Large intestine (tissue), 3 donors: ENCODE measurements at regions not wholly inside any gene's neighbourhood (a gene's known extent, or its start where the extent isn't known, plus 50 kb on each side); places are given as distances from the start of the nearest gene placed in this dataset.
"Not testable (repeated sequence)": the region's sequence is repeated elsewhere in the genome, so short reads cannot be mapped to it uniquely, and the experiment has no call there.

Experiments
- DNase-seq, 2 donors: peaks; one replicate each; pipeline versions ENCODE4 v3.0.0 to v3.0.0-alpha.2; 2013
- H3K27ac ChIP-seq: one replicate; pipeline ENCODE4 v1.5.1; 2013; ENCODE audit warnings: low read length
- H3K27me3 ChIP-seq: 2 replicates; pipeline ENCODE4 v1.6.1; 2013; ENCODE audit warnings: low read length; ENCODE audit not compliant: control insufficient read depth, insufficient read depth
- H3K36me3 ChIP-seq: 2 replicates; pipeline ENCODE4 v1.6.1; 2013; ENCODE audit warnings: low read length; ENCODE audit not compliant: control insufficient read depth, insufficient read depth
- H3K4me1 ChIP-seq: one replicate; pipeline ENCODE4 v1.6.1; 2013; ENCODE audit warnings: low read length; ENCODE audit not compliant: control insufficient read depth, insufficient read depth
- H3K4me3 ChIP-seq: one replicate; pipeline ENCODE4 v1.5.1; 2013; ENCODE audit warnings: low read length
- H3K9me3 ChIP-seq: one replicate; pipeline ENCODE4 v1.6.1; 2013; ENCODE audit warnings: mild to moderate bottlenecking, low read depth, low read length, moderate library complexity; ENCODE audit not compliant: control insufficient read depth
- WGBS: methylation state at CpG from one replicate; pipeline ENCODE4 v1.1.5; 2013; ENCODE audit warnings: low lambda C conversion rate; ENCODE audit not compliant: insufficient coverage; 5-methylcytosine and 5-hydroxymethylcytosine counted together

- H3K27ac ChIP-seq = no peak overlapping the region
- WGBS = 80% methylated on average over 1 of the region's 12 CpGs
- H3K9me3 ChIP-seq = no peaks in the 10 kb centered on the region
- H3K27me3 ChIP-seq = no peaks in the 10 kb centered on the region
- no peak overlapping the region for H3K4me3 ChIP-seq
- H3K4me1 ChIP-seq = no peaks in the 10 kb centered on the region
- H3K36me3 ChIP-seq = no peaks in the 10 kb centered on the region
- DNase-seq = no peak
These were observed 378.5 kb downstream of the ADGRD1 start for GRCh38 chr12:131332224-131332623.

GRCh38 chr12:131333136-131333535, 377.8 kb upstream of the SFSWAP start:
- Histone ChIP-seq H3K9me3 (no peaks in the 10 kb centered on the region), H3K4me1 (no peaks in the 10 kb centered on the region), H3K36me3 (no peaks in the 10 kb centered on the region), H3K27ac (no peak overlapping the region), H3K27me3 (no peaks in the 10 kb centered on the region), H3K4me3 (no peak overlapping the region)
- no peak for DNase-seq
- no CpG with 5 or more reads among the region's 12 CpGs for WGBS

- Histone ChIP-seq H3K36me3 (no peaks in the 10 kb centered on the region), H3K9me3 (no peaks in the 10 kb centered on the region), H3K27me3 (no peaks in the 10 kb centered on the region), H3K27ac (no peak overlapping the region), H3K4me1 (no peaks in the 10 kb centered on the region), H3K4me3 (no peak overlapping the region)
- no peak for DNase-seq
- no CpG with 5 or more reads among the region's 15 CpGs for WGBS
These were observed 377.1 kb upstream of the SFSWAP start for GRCh38 chr12:131333621-131334440.

GRCh38 chr12:131334835-131335234, 376.1 kb upstream of the SFSWAP start:
- DNase-seq = no peak
- WGBS = 33% methylated on average over 1 of the region's 4 CpGs
- H3K27ac ChIP-seq = no peak overlapping the region
- H3K4me3 ChIP-seq = no peak overlapping the region
- no peaks in the 10 kb centered on the region for H3K36me3 ChIP-seq
- no peaks in the 10 kb centered on the region for H3K9me3 ChIP-seq
- no peaks in the 10 kb centered on the region for H3K27me3 ChIP-seq
- no peaks in the 10 kb centered on the region for H3K4me1 ChIP-seq

GRCh38 chr12:131335456-131335855, 375.4 kb upstream of the SFSWAP start:
- H3K36me3 ChIP-seq = no peaks in the 10 kb centered on the region
- no peak for DNase-seq
- H3K9me3 ChIP-seq = no peaks in the 10 kb centered on the region
- H3K4me3 ChIP-seq = no peak overlapping the region
- no peak overlapping the region for H3K27ac ChIP-seq
- H3K27me3 ChIP-seq = no peaks in the 10 kb centered on the region
- no peaks in the 10 kb centered on the region for H3K4me1 ChIP-seq
- 0% methylated on average over 1 of the region's 4 CpGs for WGBS

- H3K27me3 ChIP-seq, H3K27ac ChIP-seq, H3K9me3 ChIP-seq, H3K36me3 ChIP-seq, DNase-seq, H3K4me3 ChIP-seq, H3K4me1 ChIP-seq: not testable (repeated sequence)
- WGBS = no CpG with 5 or more reads among the region's 3 CpGs
These were observed 373.0 kb upstream of the SFSWAP start for GRCh38 chr12:131337861-131338260.

- Histone ChIP-seq H3K4me1 (no peaks in the 10 kb centered on the region), H3K4me3 (no peak overlapping the region), H3K36me3 (no peaks in the 10 kb centered on the region), H3K27ac (no peak overlapping the region), H3K27me3 (no peaks in the 10 kb centered on the region), H3K9me3 (no peaks in the 10 kb centered on the region)
- no CpG with 5 or more reads among the region's 13 CpGs for WGBS
- no peak for DNase-seq
These were observed 370.2 kb upstream of the SFSWAP start for GRCh38 chr12:131340616-131341210.

GRCh38 chr12:131341608-131342007, 369.3 kb upstream of the SFSWAP start:
- not testable (repeated sequence) for H3K9me3 ChIP-seq, H3K4me3 ChIP-seq, DNase-seq, H3K36me3 ChIP-seq, H3K27me3 ChIP-seq, H3K27ac ChIP-seq, H3K4me1 ChIP-seq
- no CpG with 5 or more reads among the region's 6 CpGs for WGBS

GRCh38 chr12:131343436-131343835, 367.5 kb upstream of the SFSWAP start:
- H3K27ac ChIP-seq, H3K4me3 ChIP-seq, H3K36me3 ChIP-seq, H3K9me3 ChIP-seq, H3K27me3 ChIP-seq, DNase-seq, H3K4me1 ChIP-seq: not testable (repeated sequence)
- 80% methylated on average over 1 of the region's 3 CpGs for WGBS

- H3K4me1 ChIP-seq, H3K4me3 ChIP-seq, DNase-seq, H3K36me3 ChIP-seq, H3K27ac ChIP-seq, H3K9me3 ChIP-seq, H3K27me3 ChIP-seq: not testable (repeated sequence)
- WGBS = no CpG with 5 or more reads among the region's 22 CpGs
These were observed 366.0 kb upstream of the SFSWAP start for GRCh38 chr12:131344715-131345520.
